D721Med (cell line): ENCODE measurements at regions not wholly inside any gene's neighbourhood (a gene's known extent, or its start where the extent isn't known, plus 50 kb on each side); places are given as distances from the start of the nearest gene placed in this dataset.
"Not testable (repeated sequence)": the region's sequence is repeated elsewhere in the genome, so short reads cannot be mapped to it uniquely, and the experiment has no call there.

ENCODE experiments used
- DNase-seq: peaks from one replicate; pipeline ENCODE4 v3.0.0; 2011; ENCODE audit warnings: low spot score; ENCODE audit not compliant: insufficient read length
- FAIRE-seq: peaks from 2 replicates; lab custom pipeline; 2011; peaks lifted over from hg19 to GRCh38; lab: Jason Lieb, UNC
- CTCF ChIP-seq: IDR thresholded peaks from 2 replicates; pipeline ENCODE4 v1.5.1; 2012; ENCODE audit warnings: mild to moderate bottlenecking, control low read depth; ENCODE audit not compliant: insufficient read depth; ENCODE audit errors: missing control alignments

- DNase-seq, FAIRE-seq: not testable (repeated sequence)
Measured at GRCh38 chr16:70014915-70015314, 63.8 kb downstream of the CLEC18A start.

DNA sequence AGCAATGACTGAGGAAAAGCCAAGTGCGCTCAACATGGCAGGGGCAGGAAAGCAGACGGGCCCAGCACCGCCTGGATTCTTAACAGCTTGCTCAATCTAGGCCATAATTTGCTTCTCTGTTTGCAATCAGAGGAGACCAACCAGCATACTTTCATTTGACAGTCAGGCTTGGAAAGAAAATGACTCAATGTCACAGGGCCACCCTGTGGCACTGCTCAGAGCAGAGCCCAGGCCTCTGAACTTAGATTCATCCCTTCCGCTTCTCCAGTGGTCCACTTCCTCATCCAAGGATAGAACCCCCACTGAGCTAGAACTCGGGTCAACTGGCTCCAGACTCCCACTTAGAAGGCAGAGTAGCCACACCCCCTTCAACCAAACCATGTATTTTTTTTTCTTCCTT, 65.6 kb downstream of the CLEC18A start:
- not testable (repeated sequence) for FAIRE-seq, DNase-seq

DNA sequence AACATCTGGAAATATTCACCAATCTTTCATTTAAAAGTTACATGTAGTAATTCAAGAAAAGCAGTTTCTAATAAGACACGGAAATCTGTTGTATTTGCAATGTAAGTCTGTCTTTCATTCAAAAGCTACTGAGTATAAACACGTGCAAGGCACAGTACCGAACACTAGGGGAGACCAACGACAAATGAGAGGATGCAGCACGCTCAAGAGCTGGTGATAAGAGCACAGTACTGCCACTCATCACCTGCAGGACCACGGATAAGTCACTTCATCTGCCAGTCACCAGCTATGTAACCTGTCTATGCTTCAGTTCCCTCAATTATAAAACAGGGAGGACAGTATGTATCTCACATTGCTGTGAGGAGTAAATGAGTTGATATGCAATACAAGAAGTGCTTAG, 67.1 kb downstream of the CLEC18A start:
- no peak for DNase-seq
- no peak for FAIRE-seq
- peak; percentile 22 for TF ChIP-seq CTCF

GRCh38 chr16:70023207-70023606, 72.1 kb downstream of the CLEC18A start:
- not testable (repeated sequence) for FAIRE-seq, DNase-seq

- not testable (repeated sequence) for FAIRE-seq, DNase-seq
Measured at GRCh38 chr16:70023956-70024355, 72.8 kb downstream of the CLEC18A start.

GRCh38 chr16:70026165-70026854, 75.2 kb downstream of the CLEC18A start:
- not testable (repeated sequence) for FAIRE-seq, DNase-seq

DNA sequence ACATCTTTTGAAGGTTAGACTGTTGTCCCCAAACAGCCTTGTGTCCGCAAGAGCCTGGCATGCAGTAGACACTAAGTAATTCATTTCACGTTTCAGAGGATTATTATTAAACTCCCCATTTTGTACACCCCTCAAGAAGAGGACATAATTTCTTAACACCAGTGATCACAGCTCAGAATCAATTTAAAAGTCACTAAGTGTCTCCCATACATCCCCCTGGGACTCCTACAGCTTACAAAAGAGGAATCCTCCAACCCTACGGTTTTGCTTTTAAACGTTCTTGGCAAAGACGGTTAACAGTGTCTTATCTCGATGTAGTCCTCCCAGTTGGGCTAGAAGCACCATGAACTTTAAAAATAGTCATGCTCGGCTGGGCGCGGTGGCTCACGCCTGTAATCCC, 81.2 kb upstream of the PDPR start:
- not testable (repeated sequence) for DNase-seq, FAIRE-seq

DNA sequence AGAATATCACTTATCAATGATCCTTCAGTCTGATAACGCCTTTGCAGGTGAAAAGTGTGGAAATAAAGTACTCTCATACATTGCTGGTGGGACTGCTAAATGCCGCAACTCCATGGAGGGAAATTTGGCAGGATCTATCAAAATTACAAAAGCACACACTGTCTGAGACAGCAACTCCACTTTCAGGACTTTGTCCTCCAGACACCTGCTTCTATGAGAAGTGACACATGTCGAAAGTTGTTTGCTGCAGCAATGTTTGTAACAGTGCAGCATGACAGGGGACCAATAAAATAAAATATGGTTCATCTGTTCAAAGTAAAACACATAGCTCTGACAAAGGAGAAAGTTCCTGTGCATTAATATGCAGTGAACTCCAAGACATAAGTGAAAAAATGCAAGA, 76.2 kb upstream of the PDPR start:
- not testable (repeated sequence) for DNase-seq
- FAIRE-seq, result peak; percentile 51

DNA sequence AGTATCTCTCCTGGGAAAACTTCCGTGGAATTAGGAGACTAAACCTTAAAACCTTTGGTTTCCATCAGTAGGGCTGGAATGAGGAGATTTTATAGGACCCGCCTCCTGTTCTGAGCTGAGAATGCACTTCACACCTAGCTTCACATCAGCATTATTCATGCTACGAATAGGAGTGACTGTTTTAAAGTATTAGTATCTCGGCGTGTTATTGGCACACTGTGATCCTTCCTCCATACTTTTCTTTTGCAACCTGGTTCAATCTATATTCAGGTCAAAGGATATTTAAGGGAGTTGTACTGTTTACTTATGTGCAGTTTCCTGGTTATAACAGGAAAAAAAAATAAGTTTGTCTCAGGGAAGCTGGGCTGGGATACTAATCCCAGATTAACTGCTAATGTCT, 73.6 kb upstream of the PDPR start:
- peak; percentile 6 for DNase-seq
- not testable (repeated sequence) for FAIRE-seq

DNA sequence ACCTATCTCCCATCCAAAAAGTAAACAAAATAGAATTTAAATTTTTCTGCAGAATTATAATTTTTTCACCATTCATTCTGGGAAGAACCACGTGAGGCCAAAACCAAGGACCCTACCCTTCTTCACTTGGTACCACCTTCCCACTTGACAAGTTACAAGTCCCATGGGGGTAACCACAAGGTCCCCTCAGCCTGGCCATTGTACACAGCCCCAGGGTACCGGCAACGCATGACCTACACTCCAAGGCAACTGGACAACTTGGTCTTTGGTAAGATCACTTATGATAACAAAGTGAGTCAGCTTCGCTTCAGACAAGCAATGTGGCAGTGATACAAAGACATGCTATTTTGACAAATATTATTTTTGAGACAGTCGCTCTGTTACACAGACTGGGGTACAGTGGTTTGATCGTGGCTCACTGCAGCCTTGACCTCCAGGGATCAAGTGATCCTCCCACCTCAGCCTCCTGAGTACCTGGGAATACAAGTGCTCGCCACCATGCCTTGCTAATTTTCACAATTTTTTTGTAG, 70.5 kb upstream of the PDPR start:
- not testable (repeated sequence) for DNase-seq, FAIRE-seq

DNA sequence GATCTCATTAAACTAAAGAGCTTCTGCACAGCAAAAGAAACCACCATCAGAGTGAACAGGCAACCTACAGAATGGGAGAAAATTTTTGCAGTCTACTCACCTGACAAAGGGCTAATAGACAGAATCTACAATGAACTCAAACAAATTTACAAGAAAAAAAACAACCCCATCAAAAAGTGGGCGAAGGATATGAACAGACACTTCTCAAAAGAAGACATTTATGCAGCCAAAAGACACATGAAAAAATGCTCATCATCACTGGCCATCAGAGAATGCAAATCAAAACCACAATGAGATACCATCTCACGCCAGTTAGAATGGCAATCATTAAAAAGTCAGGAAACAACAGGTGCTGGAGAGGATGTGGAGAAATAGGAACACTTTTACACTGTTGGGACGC, 67.6 kb upstream of the PDPR start:
- not testable (repeated sequence) for FAIRE-seq

DNA sequence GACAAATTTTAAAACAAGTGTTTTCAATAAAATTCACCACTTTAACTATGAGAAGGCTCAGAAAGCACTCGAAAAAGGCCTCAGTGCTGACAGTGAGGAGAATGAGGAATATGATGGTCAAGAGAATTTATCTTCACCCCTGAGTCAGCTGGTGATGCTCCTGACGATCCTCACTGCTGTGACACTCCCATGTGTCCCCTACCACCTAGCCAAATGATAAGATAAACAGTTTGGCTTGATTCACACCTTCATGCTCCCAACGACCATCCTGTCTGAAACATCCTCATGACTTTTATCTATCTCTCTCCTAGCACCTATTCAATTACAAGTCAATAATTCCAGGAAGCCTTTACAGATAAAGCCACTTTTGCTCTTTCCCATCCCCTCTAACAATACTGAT, 66.0 kb upstream of the PDPR start:
- DNase-seq, FAIRE-seq: not testable (repeated sequence)

More for the DNA sequence above, 67.6 kb upstream of the PDPR start:
- not testable (repeated sequence) for DNase-seq

- not testable (repeated sequence) for FAIRE-seq, DNase-seq
Measured at GRCh38 chr16:70058056-70058455, 56.1 kb upstream of the PDPR start.

GRCh38 chr16:70059429-70059828, 54.7 kb upstream of the PDPR start:
- DNase-seq, FAIRE-seq: not testable (repeated sequence)

DNA sequence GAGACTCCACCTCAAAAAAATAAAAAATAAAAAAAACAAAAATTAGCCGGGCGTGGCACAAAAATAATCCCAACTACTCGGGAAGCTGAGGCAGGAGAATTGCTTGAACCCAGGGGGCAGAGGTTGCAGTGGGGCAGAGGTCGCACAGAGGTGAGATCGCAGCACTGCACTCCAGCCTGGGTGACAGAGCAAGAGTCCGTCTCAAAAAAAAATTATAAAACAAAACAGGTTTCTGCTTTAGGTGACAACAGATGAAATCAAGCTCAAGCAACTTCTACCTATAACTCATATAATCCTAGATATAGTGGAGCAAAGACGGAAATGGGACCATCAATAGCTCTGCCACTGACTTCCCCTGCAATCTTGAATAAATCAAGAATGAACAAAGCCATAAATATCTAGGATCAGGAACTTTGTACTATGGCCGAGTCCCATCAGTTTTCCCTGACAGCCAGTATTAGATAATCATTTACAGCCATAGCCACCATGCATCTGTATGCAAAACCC, 53.6 kb upstream of the PDPR start:
- not testable (repeated sequence) for DNase-seq, FAIRE-seq

- DNase-seq, FAIRE-seq: not testable (repeated sequence)
Measured at GRCh38 chr16:70061671-70062218, 52.4 kb upstream of the PDPR start.

- not testable (repeated sequence) for FAIRE-seq
Measured at GRCh38 chr16:70062947-70063346, 51.2 kb upstream of the PDPR start.

More at GRCh38 chr16:70062947-70063346, 51.2 kb upstream of the PDPR start:
- DNase-seq, result not testable (repeated sequence)
